GM23338 (cell line): ENCODE measurements at regions not wholly inside any gene's neighbourhood (a gene's known extent, or its start where the extent isn't known, plus 50 kb on each side); places are given as distances from the start of the nearest gene placed in this dataset.

Experiments
- CREB1 ChIP-seq: fragments of 250-450 bp; sonication (Bioruptor Pico); IDR thresholded peaks from 2 replicates; pipeline ENCODE4 v1.5.0; 2020; ENCODE audit warnings: low read depth, mild to moderate bottlenecking, moderate library complexity
- CTCF ChIP-seq, 2 experiments: fragments of 200-600 bp in 1 of 2; sonication (generic) in 1 of 2; conservative IDR thresholded peaks; 2 replicates each; pipeline versions ENCODE4 v1.5.1 to v1.6.1; 2016 to 2017; ENCODE audit warnings: antibody characterized with exemption in 2 of 2, low read depth in 2 of 2, mild to moderate bottlenecking in 2 of 2, moderate library complexity in 1 of 2
- ETS1 ChIP-seq: IDR thresholded peaks from 2 replicates; pipeline ENCODE4 v1.6.1; 2016; ENCODE audit warnings: antibody characterized with exemption
- EZH2 ChIP-seq: fragments of 200-600 bp; sonication (generic); IDR thresholded peaks from one replicate; pipeline ENCODE4 v1.8.0; 2017; ENCODE audit warnings: antibody characterized with exemption, mild to moderate bottlenecking, low read depth; ENCODE audit not compliant: unreplicated experiment
- EZH2phosphoT487 ChIP-seq: fragments of 200-600 bp; sonication (generic); IDR thresholded peaks from one replicate; pipeline ENCODE4 v1.8.1; 2018; ENCODE audit warnings: antibody characterized with exemption; ENCODE audit not compliant: unreplicated experiment
- JUNB ChIP-seq: IDR thresholded peaks from one replicate; pipeline ENCODE4 v1.6.1; 2016; ENCODE audit warnings: antibody characterized with exemption; ENCODE audit not compliant: unreplicated experiment
- POLR2AphosphoS5 ChIP-seq: IDR thresholded peaks from 2 replicates; pipeline ENCODE4 v1.6.1; 2016; ENCODE audit warnings: antibody characterized with exemption, low read depth
- REST ChIP-seq: IDR thresholded peaks from one replicate; pipeline ENCODE4 v1.6.1; 2018; ENCODE audit warnings: antibody characterized with exemption; ENCODE audit not compliant: unreplicated experiment
- STAT1 ChIP-seq: IDR thresholded peaks from one replicate; pipeline ENCODE4 v1.6.1; 2016; ENCODE audit warnings: antibody characterized with exemption; ENCODE audit not compliant: unreplicated experiment
- ZNF114 ChIP-seq: fragments of 250-450 bp; sonication (Bioruptor Pico); IDR thresholded peaks from 2 replicates; pipeline ENCODE4 v1.5.0; 2020; ENCODE audit warnings: mild to moderate bottlenecking, moderate library complexity

- TF ChIP-seq POLR2AphosphoS5 (no peak), CTCF (conservative IDR thresholded peaks at IDR 0.05; ENCODE audit: low read depth in 2 of 2) (no peak), CREB1 (no peak), STAT1 (no peak), EZH2 (no peak), JUNB (no peak), ZNF114 (no peak), ETS1 (no peak), EZH2phosphoT487 (no peak), REST (no peak)
These were observed 148.6 kb downstream of the KIF2B start for GRCh38 chr17:53971361-53971760.
